OCI-LY7 (cell line): ENCODE measurements at regions not wholly inside any gene's neighbourhood (a gene's known extent, or its start where the extent isn't known, plus 50 kb on each side); places are given as distances from the start of the nearest gene placed in this dataset.

Experiments used
- BruUV-seq: library from RNA; stranded (reverse); fragments of 400-500 nt; replicated peaks from 2 replicates; lab custom pipeline; 2021; lab: Mats Ljungman, UMichigan
- CTCF ChIA-PET: fragments of 300-600 bp; sonication (Branson Sonifier 250); formaldehyde crosslinking; loops from one replicate; lab custom pipeline; 2022; ENCODE audit warnings: antibody characterized with exemption; ENCODE audit not compliant: unreplicated experiment; lab: Charles Lee
- POLR2A ChIA-PET: fragments of 300-600 bp; sonication (Branson Sonifier 250); formaldehyde crosslinking; loops from one replicate; lab custom pipeline; 2022; ENCODE audit warnings: antibody characterized with exemption; lab: Charles Lee
- DNase-seq: peaks from one replicate; pipeline ENCODE4 v3.0.0-alpha.2; 2015; ENCODE audit warnings: low spot score
- H2AFZ ChIP-seq: fragments of 200-600 bp; sonication (generic), shearing (Covaris generic); 2 replicates; pipeline ENCODE4 v1.6.1; 2014; ENCODE audit warnings: mild to moderate bottlenecking, antibody characterized with exemption, low read length, moderate library complexity
- H3K27ac ChIP-seq: fragments of 200-600 bp; sonication (generic); 2 replicates; pipeline ENCODE4 v1.5.1; 2014; ENCODE audit warnings: mixed run types, low read depth, mild to moderate bottlenecking, moderate library complexity, low read length, inconsistent platforms; ENCODE audit not compliant: poor library complexity, severe bottlenecking
- H3K36me3 ChIP-seq: fragments of 200-600 bp; sonication (generic); 2 replicates; pipeline ENCODE4 v1.6.1; 2014; ENCODE audit warnings: mild to moderate bottlenecking, antibody characterized with exemption, low read length, moderate library complexity, mixed read lengths; ENCODE audit not compliant: insufficient read depth
- H3K4me1 ChIP-seq: fragments of 200-600 bp; sonication (generic); 2 replicates; pipeline ENCODE4 v1.5.1; 2014; ENCODE audit warnings: mild to moderate bottlenecking, low read length; ENCODE audit not compliant: insufficient read depth, poor library complexity, severe bottlenecking
- H3K4me2 ChIP-seq: fragments of 200-600 bp; sonication (generic); 2 replicates; pipeline ENCODE4 v1.6.1; 2014; ENCODE audit warnings: mild to moderate bottlenecking, low read length
- H3K4me3 ChIP-seq: fragments of 200-600 bp; sonication (generic); 2 replicates; pipeline ENCODE4 v1.5.1; 2014; ENCODE audit warnings: mild to moderate bottlenecking, low read depth, low read length; ENCODE audit not compliant: poor library complexity, severe bottlenecking
- H3K79me2 ChIP-seq: fragments of 200-600 bp; sonication (generic); 2 replicates; pipeline ENCODE4 v1.6.1; 2016; ENCODE audit warnings: low read depth, mild to moderate bottlenecking, low read length, moderate library complexity, mixed read lengths; ENCODE audit not compliant: insufficient read depth
- H3K9me2 ChIP-seq: fragments of 200-600 bp; sonication (generic); 2 replicates; pipeline ENCODE4 v1.6.1; 2016; ENCODE audit warnings: mild to moderate bottlenecking, low read length, mixed read lengths; ENCODE audit not compliant: insufficient read depth
- H3K9me3 ChIP-seq: fragments of 200-600 bp; sonication (generic); 2 replicates; pipeline ENCODE4 v1.6.1; 2014; ENCODE audit warnings: mild to moderate bottlenecking, mixed run types, low read length, mixed read lengths
- H4K20me1 ChIP-seq: fragments of 200-600 bp; sonication (generic); 2 replicates; pipeline ENCODE4 v1.6.1; 2014; ENCODE audit warnings: mild to moderate bottlenecking, antibody characterized with exemption, low read length, moderate library complexity, mixed read lengths; ENCODE audit not compliant: insufficient read depth
- CTCF ChIP-seq: fragments of 200-600 bp; sonication (generic); conservative IDR thresholded peaks from 2 replicates; pipeline ENCODE4 v1.5.1; 2014; ENCODE audit warnings: mild to moderate bottlenecking, antibody characterized with exemption, low read length, moderate library complexity, mixed read lengths
- EZH2phosphoT487 ChIP-seq: fragments of 200-600 bp; sonication (generic); IDR thresholded peaks from 2 replicates; pipeline ENCODE4 v1.6.1; 2018; ENCODE audit warnings: low read depth, borderline replicate concordance, mild to moderate bottlenecking, mixed run types, antibody characterized with exemption, low read length, moderate library complexity, mixed read lengths
- intact Hi-C: fragments of 100-400 bp; cut with micrococcal nuclease; formaldehyde crosslinking; loops from one replicate; pipeline ENCODE4 v1.10.0; 2022; ENCODE audit not compliant: unreplicated experiment

DNA sequence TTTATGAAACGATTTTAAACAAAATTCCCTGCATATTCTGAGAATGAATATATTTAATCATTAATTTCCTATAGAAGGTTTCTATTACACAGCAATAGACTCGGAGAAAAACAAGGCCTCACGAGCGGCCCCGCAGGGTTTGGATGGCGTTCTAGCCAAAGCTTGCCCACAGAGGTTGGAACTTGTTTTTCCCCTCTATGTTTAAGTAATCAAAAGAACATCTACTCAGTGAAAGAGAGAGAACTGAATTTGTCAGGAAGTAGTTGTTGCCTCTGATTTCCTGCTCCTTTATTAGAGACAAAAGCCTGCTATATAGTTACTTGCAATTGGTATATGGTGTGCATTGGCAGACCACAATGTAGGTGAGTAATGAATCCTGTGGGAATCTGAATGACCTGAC, 82.1 kb upstream of the HEY2 start:
- Histone ChIP-seq H3K27ac (no peak overlapping the region), H3K4me2 (no peak overlapping the region), H3K4me3 (no peak overlapping the region), H3K9me2 (no peaks in the 10 kb centered on the region), H3K79me2 (no peaks in the 10 kb centered on the region), H3K9me3 (no peaks in the 10 kb centered on the region), H3K36me3 (no peaks in the 10 kb centered on the region), H3K4me1 (no peaks in the 10 kb centered on the region), H4K20me1 (no peaks in the 10 kb centered on the region), H2AFZ (no peak overlapping the region)
- ChIA-PET POLR2A (no interaction called here), CTCF (no interaction called here)
- TF ChIP-seq EZH2phosphoT487 (no peak), CTCF (no peak)
- intact Hi-C loops = no loop called here
- DNase-seq = no peak
- BruUV-seq = no TSS peak

GRCh38 chr6:125668071-125668470, 81.4 kb upstream of the HEY2 start:
- Histone ChIP-seq H4K20me1 (no peaks in the 10 kb centered on the region), H3K79me2 (no peaks in the 10 kb centered on the region), H3K4me2 (no peak overlapping the region), H3K9me2 (no peaks in the 10 kb centered on the region), H3K36me3 (no peaks in the 10 kb centered on the region), H3K4me3 (no peak overlapping the region), H3K4me1 (no peaks in the 10 kb centered on the region), H3K9me3 (no peaks in the 10 kb centered on the region), H2AFZ (no peak overlapping the region), H3K27ac (no peak overlapping the region)
- no peak for DNase-seq
- BruUV-seq = no TSS peak
- CTCF ChIA-PET = no interaction called here
- POLR2A ChIA-PET = interaction anchor here (0.9 kb wide), 1 partner anchor 99 kb away, joined by 3 read pairs; no protein-coding TSS in a partner anchor
- TF ChIP-seq EZH2phosphoT487 (no peak), CTCF (no peak)
- intact Hi-C loops = no loop called here

DNA sequence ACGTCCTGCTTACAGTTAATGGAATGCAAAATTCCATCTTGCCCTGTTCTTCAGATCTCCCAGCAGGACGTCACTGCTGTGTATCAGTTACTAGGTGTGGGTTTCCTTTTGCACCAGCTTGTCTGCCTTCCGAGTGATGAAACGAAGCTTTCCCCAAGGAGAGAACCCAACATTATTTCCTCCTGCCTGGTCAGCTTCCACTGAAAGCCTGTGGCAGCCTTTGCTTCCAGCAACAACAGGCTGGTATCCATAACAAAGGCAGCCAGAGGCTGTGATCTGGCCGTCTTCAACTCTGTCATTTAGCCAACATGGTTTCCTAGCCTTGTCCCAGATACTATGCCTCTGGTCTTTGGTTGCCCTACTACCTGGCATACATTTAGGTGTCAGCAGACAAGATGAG, 78.9 kb upstream of the HEY2 start:
- POLR2A ChIA-PET = no interaction called here
- CTCF ChIA-PET = no interaction called here
- intact Hi-C loops = loop anchor here (10.0 kb wide), 1 partner anchor 356 kb away; no protein-coding TSS in a partner anchor

More for the DNA sequence above, 78.9 kb upstream of the HEY2 start:
- H3K4me2 ChIP-seq = no peak overlapping the region
- no peak overlapping the region for H3K27ac ChIP-seq
- no peaks in the 10 kb centered on the region for H3K79me2 ChIP-seq
- no peak for DNase-seq
- no peak for TF ChIP-seq CTCF
- no peaks in the 10 kb centered on the region for H3K4me1 ChIP-seq
- H3K9me3 ChIP-seq = no peaks in the 10 kb centered on the region
- no peaks in the 10 kb centered on the region for H3K36me3 ChIP-seq
- BruUV-seq = no TSS peak
- H3K4me3 ChIP-seq = no peak overlapping the region
- H3K9me2 ChIP-seq = no peaks in the 10 kb centered on the region
- no peak overlapping the region for H2AFZ ChIP-seq
- H4K20me1 ChIP-seq = no peaks in the 10 kb centered on the region
